B cell (primary cell): ENCODE measurements at regions not wholly inside any gene's neighbourhood (a gene's known extent, or its start where the extent isn't known, plus 50 kb on each side); places are given as distances from the start of the nearest gene placed in this dataset.

Experiments used
- CTCF ChIP-seq: fragments of 200-600 bp; IDR thresholded peaks from one replicate; pipeline ENCODE4 v1.8.0; 2022; ENCODE audit warnings: antibody characterized with exemption, mild to moderate bottlenecking
- EZH2 ChIP-seq: IDR thresholded peaks from 2 replicates; pipeline ENCODE4 v1.6.1; 2012; ENCODE audit warnings: borderline replicate concordance, low read depth, mild to moderate bottlenecking, moderate library complexity, low read length; ENCODE audit not compliant: insufficient read depth, poor library complexity, severe bottlenecking

- TF ChIP-seq CTCF: no peak
- TF ChIP-seq EZH2: no peak
These were observed 176.7 kb upstream of the PPP2R2B start for GRCh38 chr5:147055089-147055826.
